GM12878 (cell line): ENCODE measurements at regions not wholly inside any gene's neighbourhood (a gene's known extent, or its start where the extent isn't known, plus 50 kb on each side); places are given as distances from the start of the nearest gene placed in this dataset.
A peak's percentile ranks its signal among the peaks of the same experiment; 100 is the strongest.

ENCODE experiments used
- ATAC-seq: fragments of 200-7000 bp; cut with Tn5 transposase; 3 replicates; pipeline ENCODE4 v1.9.1; 2020; ENCODE audit warnings: mild to moderate bottlenecking, moderate library complexity
- BruUV-seq: library from RNA; stranded (reverse); fragments of 400-500 nt; replicated peaks from 2 replicates; lab custom pipeline; 2021; lab: Mats Ljungman, UMichigan
- CTCF ChIA-PET: fragments of 300-600 bp; sonication (Branson Sonifier 250); formaldehyde crosslinking; extraction: SDS; loops from one replicate; lab custom pipeline; 2021; ENCODE audit warnings: inconsistent platforms; lab: Yijun Ruan, JAX
- POLR2A ChIA-PET: fragments of 350-600 bp; formaldehyde crosslinking; extraction: SDS; loops from one replicate; lab custom pipeline; 2021; ENCODE audit warnings: inconsistent platforms; lab: Charles Lee
- RAD21 ChIA-PET: fragments of 300-600 bp; sonication (Branson Sonifier 250); formaldehyde crosslinking; loops from one replicate; lab custom pipeline; 2023; ENCODE audit warnings: antibody characterized with exemption; ENCODE audit not compliant: unreplicated experiment; lab: Charles Lee
- SMC1A ChIA-PET: fragments of 300-600 bp; sonication (Branson Sonifier 250); formaldehyde crosslinking; loops from one replicate; lab custom pipeline; 2023; ENCODE audit not compliant: unreplicated experiment, uncharacterized antibody; lab: Charles Lee
- DNase-seq: peaks from one replicate; pipeline ENCODE4 v3.0.0-alpha.2; 2011; ENCODE audit warnings: low read depth, low spot score
- FAIRE-seq: peaks from 3 replicates; lab custom pipeline; 2011; peaks lifted over from hg19 to GRCh38; lab: Jason Lieb, UNC
- H2AFZ ChIP-seq: 2 replicates; pipeline ENCODE4 v1.6.0; 2011; ENCODE audit warnings: low read depth, low read length, control low read depth; ENCODE audit not compliant: control insufficient read depth
- H3K27ac ChIP-seq: 2 replicates; pipeline ENCODE4 v1.5.1; 2011; ENCODE audit warnings: control low read depth; ENCODE audit not compliant: control insufficient read depth, insufficient read depth
- H3K27me3 ChIP-seq, 2 experiments: replicated peaks in 1 of 2; 2 replicates each; pipeline versions ENCODE4 v1.6.0 to v1.6.1; 2011; ENCODE audit warnings: low read length in 1 of 2; ENCODE audit not compliant: control insufficient read depth in 2 of 2, insufficient read depth in 2 of 2
- H3K36me3 ChIP-seq, 2 experiments: 2 replicates each; pipeline ENCODE4 v1.5.1; 2011; ENCODE audit warnings: low read length in 1 of 2; ENCODE audit not compliant: control insufficient read depth in 2 of 2, insufficient read depth in 2 of 2
- H3K4me1 ChIP-seq: 2 replicates; pipeline ENCODE4 v1.6.1; 2011; ENCODE audit warnings: mild to moderate bottlenecking, low read length, moderate library complexity, mixed read lengths; ENCODE audit not compliant: control insufficient read depth, insufficient read depth
- H3K4me2 ChIP-seq: 2 replicates; pipeline ENCODE4 v1.6.0; 2011; ENCODE audit warnings: control low read depth; ENCODE audit not compliant: control insufficient read depth, insufficient read depth
- H3K4me3 ChIP-seq: fragments of 200-600 bp; sonication (generic); 2 replicates; pipeline ENCODE4 v1.5.1; 2016
- H3K79me2 ChIP-seq: 2 replicates; pipeline ENCODE4 v1.6.0; 2011; ENCODE audit warnings: low read length; ENCODE audit not compliant: control insufficient read depth, insufficient read depth
- H3K9ac ChIP-seq: 2 replicates; pipeline ENCODE4 v1.8.0; 2011; ENCODE audit warnings: low read length, control low read depth, mixed read lengths; ENCODE audit not compliant: control insufficient read depth, insufficient read depth
- H3K9me3 ChIP-seq: replicated peaks from 3 replicates; pipeline ENCODE4 v1.5.1; 2011; ENCODE audit warnings: mild to moderate bottlenecking, low read length; ENCODE audit not compliant: control insufficient read depth, insufficient read depth
- H4K20me1 ChIP-seq: 2 replicates; pipeline ENCODE4 v1.6.0; 2011; ENCODE audit not compliant: control insufficient read depth, insufficient read depth
- ATF3 ChIP-seq: IDR thresholded peaks from 2 replicates; pipeline ENCODE4 v1.6.1; 2011; ENCODE audit warnings: low read depth, mild to moderate bottlenecking, low read length, moderate library complexity, borderline replicate concordance; ENCODE audit errors: extremely low read depth
- CBX5 ChIP-seq: sonication (generic); IDR thresholded peaks from 2 replicates; pipeline ENCODE4 v1.6.1; 2016; ENCODE audit warnings: low read depth, moderate library complexity, mild to moderate bottlenecking, inconsistent platforms
- CEBPZ ChIP-seq: fragments of 150-350 bp; IDR thresholded peaks from 2 replicates; pipeline ENCODE4 v1.6.1; 2016; ENCODE audit warnings: low read depth, low read length
- DPF2 ChIP-seq: fragments of 450-650 bp; IDR thresholded peaks from 2 replicates; pipeline ENCODE4 v1.6.1; 2017; ENCODE audit warnings: mild to moderate bottlenecking
- HDAC2 ChIP-seq: fragments of 200-600 bp; sonication (generic); IDR thresholded peaks from 2 replicates; pipeline ENCODE4 v1.6.1; 2017
- IRF4 ChIP-seq: IDR thresholded peaks from 2 replicates; pipeline ENCODE4 v1.6.1; 2011; ENCODE audit warnings: low read depth, low read length
- KDM1A ChIP-seq: fragments of 200-600 bp; sonication (generic); IDR thresholded peaks from 2 replicates; pipeline ENCODE4 v1.6.1; 2016; ENCODE audit warnings: borderline replicate concordance
- MXI1 ChIP-seq: fragments of 150-350 bp; IDR thresholded peaks from 2 replicates; pipeline ENCODE4 v1.6.1; 2011; ENCODE audit warnings: low read depth, mild to moderate bottlenecking, inconsistent platforms, low read length, improper control_type of control experiment
- NFYB ChIP-seq: IDR thresholded peaks from 2 replicates; pipeline ENCODE4 v1.6.1; 2011; ENCODE audit warnings: low read depth, mild to moderate bottlenecking, low read length, improper control_type of control experiment, moderate library complexity; ENCODE audit not compliant: insufficient read depth
- RFX5 ChIP-seq: IDR thresholded peaks from 2 replicates; pipeline ENCODE4 v1.6.1; 2011; ENCODE audit warnings: low read depth, low read length, improper control_type of control experiment
- SMARCA5 ChIP-seq: fragments of 450-650 bp; IDR thresholded peaks from 2 replicates; pipeline ENCODE4 v1.6.1; 2017; ENCODE audit warnings: mild to moderate bottlenecking
- SPI1 ChIP-seq: IDR thresholded peaks from 2 replicates; pipeline ENCODE4 v1.6.1; 2011; ENCODE audit warnings: low read depth, mild to moderate bottlenecking, low read length, moderate library complexity, borderline replicate concordance; ENCODE audit not compliant: insufficient read depth
- STAT3 ChIP-seq: IDR thresholded peaks from 2 replicates; pipeline ENCODE4 v1.6.1; 2011; ENCODE audit warnings: low read depth, low read length, improper control_type of control experiment
- WGBS: methylation state at CpG from one replicate; pipeline ENCODE4 v1.1.6; 2016; ENCODE audit warnings: low lambda C conversion rate; ENCODE audit not compliant: insufficient replicate concordance, insufficient coverage; ENCODE audit errors: missing lambda C conversion rate; 5-methylcytosine and 5-hydroxymethylcytosine counted together
- in situ Hi-C: fragments of 300-500 bp; cut with MboI; formaldehyde crosslinking; loops from 9 replicates; pipeline ENCODE4 v1.14.3; 2018; ENCODE audit warnings: mixed read lengths
- intact Hi-C: fragments of 100-400 bp; cut with micrococcal nuclease; formaldehyde crosslinking; loops from one replicate; pipeline ENCODE4 v1.14.2; 2022; ENCODE audit not compliant: unreplicated experiment
- TF ChIP-seq, protein P1 (sequence below): IDR thresholded peaks from 2 replicates; pipeline ENCODE4 v1.6.1; 2011; ENCODE audit warnings: borderline replicate concordance, low read depth, mild to moderate bottlenecking, moderate library complexity, mixed read lengths, low read length; ENCODE audit not compliant: insufficient read depth; ENCODE audit errors: extremely low read length

DNA sequence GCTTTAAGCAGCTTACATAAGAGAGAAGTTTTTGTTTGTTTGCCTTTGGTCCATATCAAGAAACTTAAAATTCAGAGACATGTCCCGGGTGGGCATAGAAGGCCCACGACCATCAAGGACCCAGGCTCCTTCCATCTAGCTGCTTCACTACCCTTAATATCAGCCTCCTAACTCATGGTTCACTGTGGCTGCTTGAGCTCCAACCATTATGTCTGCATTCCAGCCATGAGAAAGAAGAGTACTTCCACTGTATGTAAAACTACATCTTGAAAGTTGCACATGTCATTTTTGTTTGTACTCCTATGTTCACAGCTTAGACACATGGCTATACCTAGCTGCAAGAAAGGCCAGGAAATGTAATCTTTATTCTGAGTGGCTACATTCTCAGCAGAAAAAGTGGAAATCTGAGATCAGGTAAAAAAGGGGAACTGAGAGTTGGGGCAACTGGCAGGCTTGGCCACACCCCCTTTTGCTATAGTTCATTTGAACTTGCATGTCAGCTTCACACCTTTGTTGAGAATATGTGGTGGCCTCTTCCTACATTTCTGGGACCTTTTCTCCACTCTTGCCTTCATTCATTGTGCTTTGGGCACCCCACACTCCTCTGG, 81.3 kb upstream of the TP53I11 start:
- Histone ChIP-seq H4K20me1 (no peaks in the 10 kb centered on the region), H3K4me2 (no peak overlapping the region), H3K4me1 (peaks cover 5% of the 10 kb centered on the region), H3K36me3 (no peaks in the 10 kb centered on the region), H2AFZ (no peak overlapping the region), H3K27ac (no peak overlapping the region), H3K9me3 (peaks cover 2% of the 10 kb centered on the region; the same call in 2 of the 3 replicates), H3K9ac (no peak overlapping the region), H3K4me3 (no peak overlapping the region), H3K79me2 (no peaks in the 10 kb centered on the region), H3K27me3 (peaks cover 0 to 1% of the 10 kb centered on the region in 2 experiments; a peak in 2 of 4 replicates)
- BruUV-seq = no TSS peak
- TF ChIP-seq CEBPZ (peak; percentile 32; the same call in 1 of the 2 replicates), IRF4 (peak; percentile 94), NFYB (peak; percentile 48; the same call in 1 of the 2 replicates), STAT3 (0 out of 2 replicates have a peak, but pooled peaks have one; percentile 29), ATF3 (no peak), MXI1 (no peak), CBX5 (peak; percentile 95), RFX5 (no peak), SPI1 (peak; percentile 99), SMARCA5 (peak; percentile 41; the same call in 1 of the 2 replicates), DPF2 (0 out of 2 replicates have a peak, but pooled peaks have one; percentile 31), HDAC2 (no peak), KDM1A (peak; percentile 59; the same call in 1 of the 2 replicates)
- TF ChIP-seq, protein P1, sequence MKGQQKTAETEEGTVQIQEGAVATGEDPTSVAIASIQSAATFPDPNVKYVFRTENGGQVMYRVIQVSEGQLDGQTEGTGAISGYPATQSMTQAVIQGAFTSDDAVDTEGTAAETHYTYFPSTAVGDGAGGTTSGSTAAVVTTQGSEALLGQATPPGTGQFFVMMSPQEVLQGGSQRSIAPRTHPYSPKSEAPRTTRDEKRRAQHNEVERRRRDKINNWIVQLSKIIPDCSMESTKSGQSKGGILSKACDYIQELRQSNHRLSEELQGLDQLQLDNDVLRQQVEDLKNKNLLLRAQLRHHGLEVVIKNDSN = peak; percentile 1
- ATAC-seq = peak; percentile 95
- DNase-seq = peak; percentile 53
- SMC1A ChIA-PET = no interaction called here
- FAIRE-seq = peak; percentile 89
- intact Hi-C loops = no loop called here
- RAD21 ChIA-PET = no interaction called here
- CTCF ChIA-PET = interaction anchor here (0.9 to 1.5 kb wide), 2 partner anchors 73 to 79 kb away, joined by 4 to 6 read pairs; no protein-coding TSS in a partner anchor
- 18% methylated on average over 2 of the region's 2 CpGs for WGBS
- POLR2A ChIA-PET = no interaction called here
- in situ Hi-C loops = no loop called here
